GM12878 (cell line): ENCODE measurements at regions not wholly inside any gene's neighbourhood (a gene's known extent, or its start where the extent isn't known, plus 50 kb on each side); places are given as distances from the start of the nearest gene placed in this dataset.

Experiments
- CTCF ChIP-seq, 3 experiments: IDR thresholded peaks in 2 of 3; conservative IDR thresholded peaks in 1 of 3; 2 replicates each; pipeline ENCODE4 v1.5.1; 2011; ENCODE audit warnings: low read depth in 3 of 3, low read length in 3 of 3, mild to moderate bottlenecking in 3 of 3, control low read depth in 2 of 3, moderate library complexity in 2 of 3, inconsistent platforms in 1 of 3, mixed read lengths in 1 of 3; ENCODE audit not compliant: control insufficient read depth in 2 of 3, insufficient read depth in 1 of 3; ENCODE audit errors: extremely low read depth in 1 of 3
- ESRRA ChIP-seq: IDR thresholded peaks from 2 replicates; pipeline ENCODE4 v1.6.1; 2012; ENCODE audit warnings: mild to moderate bottlenecking, low read length, improper control_type of control experiment

DNA sequence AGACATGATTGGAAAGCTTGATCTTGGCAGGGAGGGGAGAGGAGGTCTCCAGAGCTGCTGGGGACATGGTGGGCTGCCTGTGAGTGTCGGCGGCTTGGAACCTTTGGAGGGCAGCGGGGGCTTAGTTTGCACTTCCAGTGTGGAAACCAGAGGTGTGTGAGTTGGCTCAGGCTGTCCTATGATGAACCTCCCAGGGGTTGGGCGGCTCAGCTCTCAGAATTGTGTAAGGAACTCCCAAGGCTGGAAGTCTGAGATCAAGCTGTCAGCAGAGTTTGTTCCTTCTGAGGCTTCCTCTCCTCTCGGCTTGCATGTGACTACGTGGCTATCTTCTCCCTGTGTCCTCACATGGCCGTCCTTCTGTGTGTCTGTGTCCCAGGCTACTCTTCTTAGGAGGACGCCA lies 87.9 kb upstream of the B3GAT1 start:
- no peak for TF ChIP-seq CTCF (IDR thresholded peaks at IDR 0.05 in 2 of 3, conservative IDR thresholded peaks at IDR 0.05 in 1 of 3; ENCODE audit: control insufficient read depth in 2 of 3, extremely low read depth in 1 of 3, insufficient read depth in 1 of 3, low read depth in 3 of 3, low read length in 3 of 3)
- TF ChIP-seq ESRRA: no peak
